ENCODE measurements at regions not wholly inside any gene's neighbourhood (a gene's known extent, or its start where the extent isn't known, plus 50 kb on each side); places are given as distances from the start of the nearest gene placed in this dataset.

DNA sequence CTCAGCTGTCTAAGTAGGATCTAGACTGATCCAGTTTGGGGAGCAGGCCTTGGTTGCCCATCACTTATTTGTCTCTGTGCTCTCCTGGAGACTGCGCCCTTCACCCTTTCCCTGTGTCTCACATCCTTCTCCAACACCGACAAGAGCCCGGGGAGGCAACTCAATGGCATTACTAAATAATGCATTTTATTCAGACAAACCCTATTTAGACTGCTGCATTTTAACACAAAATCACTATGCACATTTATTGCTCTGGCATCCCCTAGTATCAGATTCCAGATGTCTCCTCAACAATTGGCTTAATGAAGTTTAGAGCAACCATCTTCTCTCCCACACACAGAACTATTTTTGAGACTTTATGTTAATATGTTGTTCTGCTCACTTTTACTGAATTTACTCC lies 436.4 kb upstream of the CHRM3 start:
- TF ChIP-seq, protein P1, sequence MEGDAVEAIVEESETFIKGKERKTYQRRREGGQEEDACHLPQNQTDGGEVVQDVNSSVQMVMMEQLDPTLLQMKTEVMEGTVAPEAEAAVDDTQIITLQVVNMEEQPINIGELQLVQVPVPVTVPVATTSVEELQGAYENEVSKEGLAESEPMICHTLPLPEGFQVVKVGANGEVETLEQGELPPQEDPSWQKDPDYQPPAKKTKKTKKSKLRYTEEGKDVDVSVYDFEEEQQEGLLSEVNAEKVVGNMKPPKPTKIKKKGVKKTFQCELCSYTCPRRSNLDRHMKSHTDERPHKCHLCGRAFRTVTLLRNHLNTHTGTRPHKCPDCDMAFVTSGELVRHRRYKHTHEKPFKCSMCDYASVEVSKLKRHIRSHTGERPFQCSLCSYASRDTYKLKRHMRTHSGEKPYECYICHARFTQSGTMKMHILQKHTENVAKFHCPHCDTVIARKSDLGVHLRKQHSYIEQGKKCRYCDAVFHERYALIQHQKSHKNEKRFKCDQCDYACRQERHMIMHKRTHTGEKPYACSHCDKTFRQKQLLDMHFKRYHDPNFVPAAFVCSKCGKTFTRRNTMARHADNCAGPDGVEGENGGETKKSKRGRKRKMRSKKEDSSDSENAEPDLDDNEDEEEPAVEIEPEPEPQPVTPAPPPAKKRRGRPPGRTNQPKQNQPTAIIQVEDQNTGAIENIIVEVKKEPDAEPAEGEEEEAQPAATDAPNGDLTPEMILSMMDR (IDR thresholded peaks at IDR 0.05) = no peak
- no peak for TF ChIP-seq EZH2 (IDR thresholded peaks at IDR 0.05; ENCODE audit: borderline replicate concordance, insufficient read depth, low read depth, low read length, poor library complexity, severe bottlenecking)

Measured in B cell (primary cell).